ENCODE measurements at regions not wholly inside any gene's neighbourhood (a gene's known extent, or its start where the extent isn't known, plus 50 kb on each side); places are given as distances from the start of the nearest gene placed in this dataset.

GRCh38 chr4:97360733-97361132 lies 782.5 kb downstream of the STPG2 start:
- TF ChIP-seq CTCF (IDR thresholded peaks at IDR 0.05) (no peak), POLR2A (IDR thresholded peaks at IDR 0.05) (no peak)
